Epithelial cell of proximal tubule (primary cell): ENCODE measurements at regions not wholly inside any gene's neighbourhood (a gene's known extent, or its start where the extent isn't known, plus 50 kb on each side); places are given as distances from the start of the nearest gene placed in this dataset.

ENCODE experiments used
- DNase-seq: peaks from one replicate; pipeline ENCODE4 v3.0.0-alpha.2; 2011; ENCODE audit warnings: low read depth
- H3K4me3 ChIP-seq: 2 replicates; pipeline ENCODE4 v1.5.1; 2011; ENCODE audit warnings: low read depth, mild to moderate bottlenecking, low read length
- CTCF ChIP-seq: conservative IDR thresholded peaks from 2 replicates; pipeline ENCODE4 v1.5.1; 2012; ENCODE audit warnings: low read depth, mild to moderate bottlenecking, low read length

- no peak for DNase-seq
- no peak for TF ChIP-seq CTCF
- no peak overlapping the region for H3K4me3 ChIP-seq
Measured at GRCh38 chr5:5822729-5823257, 400.3 kb downstream of the ICE1 start.

GRCh38 chr5:5816960-5817359 lies 394.5 kb downstream of the ICE1 start:
- no peak for TF ChIP-seq CTCF
- no peak for DNase-seq
- no peak overlapping the region for H3K4me3 ChIP-seq

GRCh38 chr5:5813441-5813840 lies 391.0 kb downstream of the ICE1 start:
- no peak for DNase-seq
- no peak for TF ChIP-seq CTCF
- H3K4me3 ChIP-seq = no peak overlapping the region

- H3K4me3 ChIP-seq = no peak overlapping the region
- no peak for DNase-seq
- TF ChIP-seq CTCF = no peak
Measured at GRCh38 chr5:5810461-5810860, 388.0 kb downstream of the ICE1 start.

GRCh38 chr5:5805916-5806315 lies 383.4 kb downstream of the ICE1 start:
- TF ChIP-seq CTCF = no peak
- DNase-seq = no peak
- H3K4me3 ChIP-seq = no peak overlapping the region

GRCh38 chr5:5804478-5805233 lies 382.2 kb downstream of the ICE1 start:
- no peak for TF ChIP-seq CTCF
- H3K4me3 ChIP-seq = no peak overlapping the region
- DNase-seq = no peak
